Cardiac fibroblast (primary cell): ENCODE measurements at regions not wholly inside any gene's neighbourhood (a gene's known extent, or its start where the extent isn't known, plus 50 kb on each side); places are given as distances from the start of the nearest gene placed in this dataset.

Source experiments
- DNase-seq, 2 donors: peaks; one replicate each; pipeline versions ENCODE4 v3.0.0 to v3.0.0-alpha.2; 2010; ENCODE audit warnings: low read depth in 2 of 2
- H3K4me3 ChIP-seq, 2 donors: replicated peaks in 1 of 2; 1 replicate in 1 of 2; 2 replicates in 1 of 2; pipeline ENCODE4 v1.5.1; 2011; ENCODE audit warnings: low read depth in 2 of 2, low read length in 2 of 2, mild to moderate bottlenecking in 2 of 2, moderate library complexity in 1 of 2
- TF ChIP-seq, protein P1 (sequence below): IDR thresholded peaks from one replicate; pipeline ENCODE4 v1.5.1; 2011; ENCODE audit warnings: low read depth, mild to moderate bottlenecking, low read length, inconsistent platforms

DNA sequence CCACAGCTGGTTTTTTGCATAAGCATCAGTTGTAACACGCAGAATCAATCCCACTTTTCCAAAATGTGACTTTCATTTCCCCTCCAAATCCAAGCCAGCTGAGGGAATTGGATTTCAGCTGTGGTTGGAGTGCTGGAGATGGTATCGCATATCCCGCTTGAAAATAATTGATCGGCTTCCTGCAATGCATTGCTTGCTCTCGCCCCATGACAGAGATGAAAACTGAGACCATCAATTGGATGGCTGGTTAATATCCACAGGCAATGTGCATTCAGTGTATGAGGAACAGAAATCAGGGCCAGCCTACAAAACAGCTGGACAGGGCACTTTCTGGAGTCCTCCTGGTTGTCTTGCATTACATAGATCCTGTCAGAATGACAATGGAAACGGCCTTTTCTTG lies 135.3 kb downstream of the MAIP1 start:
- TF ChIP-seq, protein P1, sequence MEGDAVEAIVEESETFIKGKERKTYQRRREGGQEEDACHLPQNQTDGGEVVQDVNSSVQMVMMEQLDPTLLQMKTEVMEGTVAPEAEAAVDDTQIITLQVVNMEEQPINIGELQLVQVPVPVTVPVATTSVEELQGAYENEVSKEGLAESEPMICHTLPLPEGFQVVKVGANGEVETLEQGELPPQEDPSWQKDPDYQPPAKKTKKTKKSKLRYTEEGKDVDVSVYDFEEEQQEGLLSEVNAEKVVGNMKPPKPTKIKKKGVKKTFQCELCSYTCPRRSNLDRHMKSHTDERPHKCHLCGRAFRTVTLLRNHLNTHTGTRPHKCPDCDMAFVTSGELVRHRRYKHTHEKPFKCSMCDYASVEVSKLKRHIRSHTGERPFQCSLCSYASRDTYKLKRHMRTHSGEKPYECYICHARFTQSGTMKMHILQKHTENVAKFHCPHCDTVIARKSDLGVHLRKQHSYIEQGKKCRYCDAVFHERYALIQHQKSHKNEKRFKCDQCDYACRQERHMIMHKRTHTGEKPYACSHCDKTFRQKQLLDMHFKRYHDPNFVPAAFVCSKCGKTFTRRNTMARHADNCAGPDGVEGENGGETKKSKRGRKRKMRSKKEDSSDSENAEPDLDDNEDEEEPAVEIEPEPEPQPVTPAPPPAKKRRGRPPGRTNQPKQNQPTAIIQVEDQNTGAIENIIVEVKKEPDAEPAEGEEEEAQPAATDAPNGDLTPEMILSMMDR = no peak
- H3K4me3 ChIP-seq = no peak overlapping the region
- DNase-seq = no peak

DNA sequence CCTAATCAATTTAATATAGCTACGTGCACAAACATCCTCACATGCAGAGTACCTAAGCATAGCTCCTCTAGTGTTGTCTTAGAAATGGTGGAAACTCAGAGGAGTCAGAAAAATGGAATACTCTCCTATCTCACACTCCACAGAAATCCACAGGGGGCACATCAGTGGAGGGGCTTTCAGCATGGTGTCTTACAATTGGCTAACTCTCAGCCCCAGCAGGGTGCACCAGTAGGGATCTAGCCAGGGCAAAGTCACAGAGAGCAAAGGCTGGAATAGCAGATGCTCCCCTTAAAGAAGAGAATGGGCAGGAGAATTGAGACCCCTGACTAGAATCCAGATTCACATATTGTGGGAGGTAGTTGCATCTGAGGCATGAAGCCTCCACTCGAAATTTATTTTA lies 135.7 kb downstream of the MAIP1 start:
- H3K4me3 ChIP-seq = no peak overlapping the region
- TF ChIP-seq, protein P1 = no peak
- no peak for DNase-seq

DNA sequence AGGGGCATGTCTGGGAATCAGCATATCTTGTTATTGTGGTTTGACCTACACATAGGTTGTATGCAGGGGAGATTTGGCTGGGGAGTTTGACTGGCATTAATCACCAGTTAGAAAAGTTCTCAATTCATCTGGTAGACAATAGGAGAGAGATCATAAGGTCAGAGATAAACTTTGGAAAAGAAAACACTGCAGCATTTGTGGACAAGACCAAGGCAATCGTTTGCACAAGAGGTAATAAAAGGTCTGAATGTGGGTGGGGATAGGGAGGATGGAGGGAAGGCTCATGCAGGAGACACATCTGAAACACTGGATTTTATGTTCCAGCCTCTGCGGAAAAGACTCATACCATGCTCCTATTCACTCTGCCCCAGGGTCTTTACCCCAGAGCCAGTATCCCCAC lies 136.9 kb downstream of the MAIP1 start:
- no peak overlapping the region for H3K4me3 ChIP-seq
- TF ChIP-seq, protein P1 = no peak
- no peak for DNase-seq

DNA sequence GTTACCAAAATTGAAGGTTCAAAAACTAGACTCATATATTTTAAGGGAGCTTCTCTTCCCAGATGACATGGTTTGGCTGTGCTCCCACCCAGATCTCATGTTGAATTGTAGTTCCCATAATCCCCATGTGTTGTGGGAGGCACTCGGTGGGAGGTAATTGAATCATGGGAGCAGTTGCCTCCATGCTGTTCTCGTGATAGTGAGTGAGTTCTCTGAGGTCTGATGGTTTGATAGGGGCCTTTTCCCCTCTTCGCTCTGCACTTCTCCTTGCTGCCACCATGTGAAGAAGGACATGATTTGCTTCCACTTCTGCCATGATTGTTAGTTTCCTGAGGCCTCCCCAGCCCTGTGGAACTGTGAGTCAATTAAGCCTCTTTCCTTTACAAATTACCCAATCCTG lies 140.1 kb downstream of the MAIP1 start:
- TF ChIP-seq, protein P1 = no peak
- H3K4me3 ChIP-seq = no peak overlapping the region
- DNase-seq = no peak

DNA sequence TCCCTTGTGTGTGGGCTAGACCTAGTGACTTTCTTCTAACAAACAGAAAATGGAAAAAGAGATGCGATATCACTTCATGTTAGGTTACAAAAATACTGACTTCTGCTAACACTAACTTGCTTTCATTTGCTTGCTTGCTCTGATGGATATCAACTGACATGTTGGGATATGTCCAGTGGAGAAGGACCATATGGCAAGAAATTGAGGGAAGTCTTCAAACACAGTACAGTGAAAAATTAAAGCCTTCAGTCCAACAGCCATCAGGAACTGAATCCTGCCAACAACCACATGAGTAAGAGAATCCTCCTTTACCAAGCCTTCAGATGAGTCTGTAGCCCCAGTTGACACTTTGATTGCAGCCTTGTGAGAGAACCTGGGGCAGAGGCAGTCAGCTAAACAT lies 143.9 kb downstream of the MAIP1 start:
- no peak overlapping the region for H3K4me3 ChIP-seq
- no peak for DNase-seq
- TF ChIP-seq, protein P1 = no peak

DNA sequence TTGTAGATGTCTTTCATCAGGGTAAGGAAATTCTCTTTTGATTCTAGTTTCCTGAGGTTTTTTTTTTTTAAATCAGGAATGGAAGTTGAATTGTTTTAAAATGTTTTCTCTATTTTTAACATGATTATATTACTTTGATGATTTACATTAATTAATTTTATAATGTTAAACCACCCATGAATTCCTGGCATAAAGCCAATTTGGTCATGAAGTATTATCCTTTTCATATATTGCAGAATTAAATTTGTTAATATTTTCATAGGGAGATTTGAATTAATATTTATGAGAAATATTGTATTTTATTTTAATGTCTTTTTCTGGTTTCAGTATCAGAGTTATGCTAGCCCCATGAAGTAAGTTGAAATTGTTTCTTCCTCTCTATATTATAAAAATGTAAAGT lies 144.6 kb downstream of the MAIP1 start:
- no peak for DNase-seq
- TF ChIP-seq, protein P1 = no peak
- H3K4me3 ChIP-seq = no peak overlapping the region

DNA sequence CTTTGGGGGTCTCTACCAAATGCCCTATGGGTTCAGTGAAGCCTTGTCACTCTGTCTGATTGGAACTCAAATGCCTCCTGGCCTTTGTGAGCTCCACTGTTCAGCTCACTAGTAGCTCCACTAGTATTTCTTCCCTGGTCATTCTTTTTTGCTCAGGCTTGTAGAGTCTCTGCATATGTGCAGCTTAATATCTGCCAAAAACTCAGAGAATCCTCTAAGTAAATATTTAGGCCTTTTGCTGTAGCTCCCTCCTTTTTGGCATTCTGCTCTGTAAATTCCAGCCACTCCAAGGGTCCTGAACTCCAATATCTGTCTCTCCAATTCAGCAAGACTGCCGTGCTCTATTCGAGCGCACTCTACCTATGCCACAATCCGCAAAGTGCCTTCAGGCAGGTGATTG lies 146.5 kb downstream of the MAIP1 start:
- H3K4me3 ChIP-seq = no peak overlapping the region
- TF ChIP-seq, protein P1 = no peak
- no peak for DNase-seq
